MG63 (cell line): ENCODE measurements at regions not wholly inside any gene's neighbourhood (a gene's known extent, or its start where the extent isn't known, plus 50 kb on each side); places are given as distances from the start of the nearest gene placed in this dataset.

ENCODE experiments used
- DNase-seq: peaks from one replicate; pipeline ENCODE4 v3.0.0-alpha.2; 2020
- H3K27me3 ChIP-seq: fragments of 250-450 bp; sonication (Bioruptor Pico); 2 replicates; pipeline ENCODE4 v1.5.1; 2020; ENCODE audit warnings: mild to moderate bottlenecking, moderate library complexity
- H3K36me3 ChIP-seq: fragments of 250-450 bp; sonication (Bioruptor Pico); 2 replicates; pipeline ENCODE4 v1.5.1; 2020; ENCODE audit warnings: mild to moderate bottlenecking, moderate library complexity
- H3K4me3 ChIP-seq: fragments of 250-450 bp; sonication (Bioruptor Pico); 2 replicates; pipeline ENCODE4 v1.5.1; 2020; ENCODE audit warnings: mild to moderate bottlenecking, moderate library complexity
- H3K9me3 ChIP-seq: fragments of 250-450 bp; sonication (Bioruptor Pico); 2 replicates; pipeline ENCODE4 v1.5.1; 2020; ENCODE audit warnings: mild to moderate bottlenecking, moderate library complexity

- no peaks in the 10 kb centered on the region for H3K36me3 ChIP-seq
- no peak overlapping the region for H3K4me3 ChIP-seq
- no peaks in the 10 kb centered on the region for H3K9me3 ChIP-seq
- no peaks in the 10 kb centered on the region for H3K27me3 ChIP-seq
- DNase-seq = no peak
These were observed 268.3 kb upstream of the FERD3L start for GRCh38 chr7:19413443-19413965.

- H3K27me3 ChIP-seq = no peaks in the 10 kb centered on the region
- no peak for DNase-seq
- H3K4me3 ChIP-seq = no peak overlapping the region
- H3K36me3 ChIP-seq = no peaks in the 10 kb centered on the region
- no peaks in the 10 kb centered on the region for H3K9me3 ChIP-seq
These were observed 265.5 kb upstream of the FERD3L start for GRCh38 chr7:19410691-19411090.

GRCh38 chr7:19410106-19410505 lies 264.9 kb upstream of the FERD3L start:
- DNase-seq = peak; percentile 58
- Histone ChIP-seq H3K36me3 (no peaks in the 10 kb centered on the region), H3K9me3 (no peaks in the 10 kb centered on the region), H3K27me3 (no peaks in the 10 kb centered on the region), H3K4me3 (no peak overlapping the region)

GRCh38 chr7:19408706-19409220 lies 263.5 kb upstream of the FERD3L start:
- H3K36me3 ChIP-seq = no peaks in the 10 kb centered on the region
- H3K4me3 ChIP-seq = no peak overlapping the region

GRCh38 chr7:19407270-19407669 lies 262.0 kb upstream of the FERD3L start:
- no peaks in the 10 kb centered on the region for H3K36me3 ChIP-seq
- no peaks in the 10 kb centered on the region for H3K9me3 ChIP-seq
- DNase-seq = no peak

More at GRCh38 chr7:19408706-19409220, 263.5 kb upstream of the FERD3L start:
- DNase-seq = no peak
- Histone ChIP-seq H3K27me3 (no peaks in the 10 kb centered on the region), H3K9me3 (no peaks in the 10 kb centered on the region)

GRCh38 chr7:19405541-19405940 lies 260.3 kb upstream of the FERD3L start:
- no peaks in the 10 kb centered on the region for H3K36me3 ChIP-seq
- no peaks in the 10 kb centered on the region for H3K27me3 ChIP-seq
- no peaks in the 10 kb centered on the region for H3K9me3 ChIP-seq
- no peak overlapping the region for H3K4me3 ChIP-seq
- no peak for DNase-seq

More at GRCh38 chr7:19407270-19407669, 262.0 kb upstream of the FERD3L start:
- Histone ChIP-seq H3K27me3 (no peaks in the 10 kb centered on the region), H3K4me3 (no peak overlapping the region)

GRCh38 chr7:19404912-19405329 lies 259.7 kb upstream of the FERD3L start:
- Histone ChIP-seq H3K36me3 (no peaks in the 10 kb centered on the region), H3K4me3 (no peak overlapping the region), H3K9me3 (no peaks in the 10 kb centered on the region), H3K27me3 (no peaks in the 10 kb centered on the region)
- DNase-seq = peak; percentile 86

GRCh38 chr7:19403691-19404090 lies 258.5 kb upstream of the FERD3L start:
- H3K36me3 ChIP-seq = no peaks in the 10 kb centered on the region
- no peaks in the 10 kb centered on the region for H3K9me3 ChIP-seq
- no peak overlapping the region for H3K4me3 ChIP-seq
- no peak for DNase-seq
- no peaks in the 10 kb centered on the region for H3K27me3 ChIP-seq

- DNase-seq = no peak
These were observed 256.2 kb upstream of the FERD3L start for GRCh38 chr7:19401461-19401860.

GRCh38 chr7:19400758-19401254 lies 255.6 kb upstream of the FERD3L start:
- H3K36me3 ChIP-seq = no peaks in the 10 kb centered on the region
- DNase-seq = no peak
- no peaks in the 10 kb centered on the region for H3K27me3 ChIP-seq
- no peaks in the 10 kb centered on the region for H3K9me3 ChIP-seq
- no peak overlapping the region for H3K4me3 ChIP-seq

More at GRCh38 chr7:19401461-19401860, 256.2 kb upstream of the FERD3L start:
- no peak overlapping the region for H3K4me3 ChIP-seq
- no peaks in the 10 kb centered on the region for H3K9me3 ChIP-seq
- no peaks in the 10 kb centered on the region for H3K27me3 ChIP-seq
- H3K36me3 ChIP-seq = no peaks in the 10 kb centered on the region

GRCh38 chr7:19397911-19398310 lies 252.7 kb upstream of the FERD3L start:
- peak; percentile 5 for DNase-seq
- Histone ChIP-seq H3K36me3 (no peaks in the 10 kb centered on the region), H3K9me3 (no peaks in the 10 kb centered on the region), H3K4me3 (no peak overlapping the region), H3K27me3 (no peaks in the 10 kb centered on the region)

GRCh38 chr7:19392246-19392645 lies 247.0 kb upstream of the FERD3L start:
- no peaks in the 10 kb centered on the region for H3K27me3 ChIP-seq
- no peaks in the 10 kb centered on the region for H3K36me3 ChIP-seq
- no peak for DNase-seq
- H3K4me3 ChIP-seq = no peak overlapping the region
- H3K9me3 ChIP-seq = 0 out of 2 replicates have a peak, but pooled peaks cover 2% of the 10 kb centered on the region

- Histone ChIP-seq H3K4me3 (no peak overlapping the region), H3K9me3 (0 out of 2 replicates have a peak, but pooled peaks cover 2% of the 10 kb centered on the region), H3K36me3 (no peaks in the 10 kb centered on the region), H3K27me3 (no peaks in the 10 kb centered on the region)
- no peak for DNase-seq
These were observed 245.6 kb upstream of the FERD3L start for GRCh38 chr7:19390795-19391194.

GRCh38 chr7:19381321-19381720 lies 236.1 kb upstream of the FERD3L start:
- no peaks in the 10 kb centered on the region for H3K36me3 ChIP-seq
- no peak for DNase-seq
- H3K27me3 ChIP-seq = no peaks in the 10 kb centered on the region
- no peaks in the 10 kb centered on the region for H3K9me3 ChIP-seq
- no peak overlapping the region for H3K4me3 ChIP-seq

- no peaks in the 10 kb centered on the region for H3K36me3 ChIP-seq
- no peaks in the 10 kb centered on the region for H3K27me3 ChIP-seq
- no peaks in the 10 kb centered on the region for H3K9me3 ChIP-seq
- DNase-seq = no peak
- no peak overlapping the region for H3K4me3 ChIP-seq
These were observed 233.1 kb upstream of the FERD3L start for GRCh38 chr7:19378345-19378714.

- peak; percentile 79 for DNase-seq
- Histone ChIP-seq H3K36me3 (no peaks in the 10 kb centered on the region), H3K4me3 (no peak overlapping the region), H3K9me3 (no peaks in the 10 kb centered on the region), H3K27me3 (no peaks in the 10 kb centered on the region)
These were observed 232.6 kb upstream of the FERD3L start for GRCh38 chr7:19377611-19378344.

- H3K4me3 ChIP-seq = no peak overlapping the region
- no peaks in the 10 kb centered on the region for H3K27me3 ChIP-seq
- no peak for DNase-seq
- no peaks in the 10 kb centered on the region for H3K9me3 ChIP-seq
- H3K36me3 ChIP-seq = no peaks in the 10 kb centered on the region
These were observed 231.3 kb upstream of the FERD3L start for GRCh38 chr7:19376538-19376937.

- no peaks in the 10 kb centered on the region for H3K36me3 ChIP-seq
- no peaks in the 10 kb centered on the region for H3K27me3 ChIP-seq
- H3K4me3 ChIP-seq = no peak overlapping the region
- DNase-seq = no peak
- no peaks in the 10 kb centered on the region for H3K9me3 ChIP-seq
These were observed 230.8 kb upstream of the FERD3L start for GRCh38 chr7:19375976-19376375.
